Natural killer cell (primary cell): ENCODE measurements at regions not wholly inside any gene's neighbourhood (a gene's known extent, or its start where the extent isn't known, plus 50 kb on each side); places are given as distances from the start of the nearest gene placed in this dataset.

Source experiments
- ATAC-seq, 3 donors: fragments of 150-1000 bp in 2 of 3; fragments of 200-7000 bp in 1 of 3; cut with Tn5 transposase; 1 replicate in 1 of 3; 2 replicates in 2 of 3; pipeline ENCODE4 v1.10.0; 2021; ENCODE audit warnings: mild to moderate bottlenecking in 2 of 3, moderate library complexity in 2 of 3
- DNase-seq, 2 donors: peaks; one replicate each; pipeline versions ENCODE4 v3.0.0 to v3.0.0-alpha.2; 2013 to 2021; ENCODE audit warnings: mixed read lengths in 1 of 2
- H3K27ac ChIP-seq: one replicate; pipeline ENCODE4 v1.5.1; 2013; ENCODE audit warnings: mild to moderate bottlenecking, low read length
- H3K27me3 ChIP-seq: one replicate; pipeline ENCODE4 v1.6.1; 2013; ENCODE audit warnings: low read length; ENCODE audit not compliant: control insufficient read depth, insufficient read depth
- H3K36me3 ChIP-seq: one replicate; pipeline ENCODE4 v1.6.1; 2013; ENCODE audit warnings: low read length; ENCODE audit not compliant: control insufficient read depth, insufficient read depth
- H3K4me1 ChIP-seq: one replicate; pipeline ENCODE4 v1.6.1; 2013; ENCODE audit warnings: low read length; ENCODE audit not compliant: control insufficient read depth, insufficient read depth
- H3K4me3 ChIP-seq: one replicate; pipeline ENCODE4 v1.5.1; 2013; ENCODE audit warnings: low read length
- H3K9me3 ChIP-seq: one replicate; pipeline ENCODE4 v1.6.1; 2013; ENCODE audit warnings: low read length; ENCODE audit not compliant: control insufficient read depth, insufficient read depth
- H3K27ac Mint-ChIP-seq, 2 donors: one replicate each; pipeline ENCODE4 v1.8.0; 2022; ENCODE audit warnings: mild to moderate bottlenecking in 2 of 2, mixed read lengths in 2 of 2, moderate library complexity in 1 of 2
- H3K27me3 Mint-ChIP-seq, 2 donors: one replicate each; pipeline ENCODE4 v1.8.0; 2022; ENCODE audit warnings: low read depth in 2 of 2, mixed read lengths in 2 of 2
- H3K36me3 Mint-ChIP-seq: one replicate; pipeline ENCODE4 v1.8.0; 2022; ENCODE audit warnings: mixed read lengths
- H3K4me1 Mint-ChIP-seq, 2 donors: one replicate each; pipeline ENCODE4 v1.8.0; 2022; ENCODE audit warnings: mixed read lengths in 2 of 2
- H3K4me3 Mint-ChIP-seq: one replicate; pipeline ENCODE4 v1.8.0; 2022; ENCODE audit warnings: mild to moderate bottlenecking, moderate library complexity, mixed read lengths
- H3K9me3 Mint-ChIP-seq, 2 donors: one replicate each; pipeline ENCODE4 v1.8.0; 2022; ENCODE audit warnings: mixed read lengths in 2 of 2
- CTCF ChIP-seq: fragments of 200-600 bp; IDR thresholded peaks from one replicate; pipeline ENCODE4 v1.8.0; 2022; ENCODE audit warnings: antibody characterized with exemption
- WGBS: methylation state at CpG from one replicate; pipeline ENCODE4 v1.1.7; 2013; ENCODE audit warnings: missing lambda C conversion rate; ENCODE audit not compliant: insufficient coverage; 5-methylcytosine and 5-hydroxymethylcytosine counted together
- intact Hi-C: fragments of 100-400 bp; cut with micrococcal nuclease; formaldehyde crosslinking; loops from one replicate; pipeline ENCODE4 v1.14.2; 2022

- Histone ChIP-seq H3K36me3 (no peaks in the 10 kb centered on the region), H3K4me1 (no peaks in the 10 kb centered on the region), H3K27ac (no peak overlapping the region), H3K9me3 (no peaks in the 10 kb centered on the region), H3K4me3 (no peak overlapping the region), H3K27me3 (no peaks in the 10 kb centered on the region)
- ATAC-seq (no peak), DNase-seq (peak in 1 of 2 donors; percentile 27)
- H3K9me3 Mint-ChIP-seq, result peaks cover 14 to 18% of the 10 kb centered on the region in 2 donors
- peaks cover 0 to 5% of the 10 kb centered on the region in 2 donors for H3K4me1 Mint-ChIP-seq
- intact Hi-C loops, result no loop called here
- WGBS, result 45% methylated on average over 13 of the region's 15 CpGs
- no peak overlapping the region for H3K27ac Mint-ChIP-seq
- H3K36me3 Mint-ChIP-seq, result peaks cover under 1% of the 10 kb centered on the region
- no peak for TF ChIP-seq CTCF
- H3K4me3 Mint-ChIP-seq, result no peak overlapping the region
- no peaks in the 10 kb centered on the region for H3K27me3 Mint-ChIP-seq
Measured at GRCh38 chr6:156028335-156029131, 572.9 kb upstream of the NOX3 start.

GRCh38 chr6:156027248-156027626 lies 571.6 kb upstream of the NOX3 start:
- Mint-ChIP-seq H3K27me3 (no peaks in the 10 kb centered on the region), H3K4me1 (peaks cover 0 to 5% of the 10 kb centered on the region in 2 donors), H3K36me3 (no peaks in the 10 kb centered on the region), H3K9me3 (peaks cover 13 to 22% of the 10 kb centered on the region in 2 donors), H3K4me3 (no peak overlapping the region), H3K27ac (no peak overlapping the region)
- TF ChIP-seq CTCF, result no peak
- intact Hi-C loops, result no loop called here
- Histone ChIP-seq H3K36me3 (no peaks in the 10 kb centered on the region), H3K27me3 (no peaks in the 10 kb centered on the region), H3K9me3 (no peaks in the 10 kb centered on the region), H3K27ac (no peak overlapping the region), H3K4me1 (no peaks in the 10 kb centered on the region), H3K4me3 (no peak overlapping the region)
- no peak for ATAC-seq
- DNase-seq, result no peak
- WGBS, result 68% methylated on average over 3 of the region's 3 CpGs

DNA sequence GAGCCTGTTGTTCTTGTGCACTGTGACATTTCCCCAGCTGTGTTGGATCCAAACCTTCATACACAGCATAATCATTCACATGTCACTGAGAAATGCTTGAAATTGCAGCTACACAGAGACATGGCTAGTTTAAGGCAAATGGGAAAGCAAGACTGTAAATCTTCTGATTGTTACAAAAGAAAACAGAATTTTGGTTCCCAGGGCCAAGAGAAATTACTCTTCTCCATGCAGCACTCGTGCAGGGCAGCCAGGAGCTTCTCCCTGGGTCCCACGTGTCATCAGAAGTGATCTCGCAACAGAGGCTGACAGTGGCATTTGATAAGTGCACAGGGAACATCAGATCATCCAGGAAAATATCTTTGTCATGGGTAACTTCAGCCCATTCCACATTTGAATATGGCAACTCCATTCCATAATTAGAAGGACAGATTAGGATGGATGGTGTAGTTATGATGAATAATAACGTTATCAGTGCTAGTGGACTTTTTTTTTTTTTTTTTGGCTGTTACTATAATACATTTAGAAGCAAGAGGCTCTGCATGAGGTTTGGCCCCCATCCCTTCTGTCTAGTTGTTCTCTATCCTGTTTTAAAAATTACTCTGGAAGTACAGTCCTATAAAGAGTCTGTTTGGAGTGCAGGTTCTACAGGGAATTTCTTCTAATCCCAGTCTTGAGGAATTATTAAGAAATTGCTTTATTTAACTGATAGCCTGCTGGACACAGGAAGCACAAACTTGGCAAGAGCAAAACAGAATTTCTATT lies 571.0 kb upstream of the NOX3 start:
- no peak for ATAC-seq
- H3K9me3 Mint-ChIP-seq, result peaks cover 13 to 21% of the 10 kb centered on the region in 2 donors

More for the DNA sequence above, 571.0 kb upstream of the NOX3 start:
- Histone ChIP-seq H3K27ac (no peak overlapping the region), H3K4me1 (no peaks in the 10 kb centered on the region), H3K36me3 (no peaks in the 10 kb centered on the region), H3K4me3 (no peak overlapping the region), H3K9me3 (no peaks in the 10 kb centered on the region), H3K27me3 (no peaks in the 10 kb centered on the region)
- no peak for TF ChIP-seq CTCF
- no peak overlapping the region for H3K4me3 Mint-ChIP-seq
- WGBS, result 77% methylated on average over 3 of the region's 4 CpGs
- no peak overlapping the region for H3K27ac Mint-ChIP-seq
- no peak for DNase-seq
- H3K36me3 Mint-ChIP-seq, result no peaks in the 10 kb centered on the region
- H3K27me3 Mint-ChIP-seq, result no peaks in the 10 kb centered on the region
- H3K4me1 Mint-ChIP-seq, result peaks cover 0 to 5% of the 10 kb centered on the region in 2 donors
- intact Hi-C loops, result no loop called here
